Stimulated activated CD8-positive, alpha-beta memory T cell treated with anti-CD3 and anti-CD28 coated beads, Interleukin-4, amount 100 ng/mL, for 1 hour (primary cell): ENCODE measurements at regions not wholly inside any gene's neighbourhood (a gene's known extent, or its start where the extent isn't known, plus 50 kb on each side); places are given as distances from the start of the nearest gene placed in this dataset.
A peak's percentile ranks its signal among the peaks of the same experiment; 100 is the strongest.

ENCODE experiments used
- DNase-seq, 2 donors: peaks; one replicate each; pipeline ENCODE4 v3.0.0-alpha.2; 2020; ENCODE audit warnings: low read depth in 2 of 2, low spot score in 1 of 2

- DNase-seq, result no peak
Observed at GRCh38 chr7:25854059-25854458, 297.9 kb upstream of the NFE2L3 start.

DNA sequence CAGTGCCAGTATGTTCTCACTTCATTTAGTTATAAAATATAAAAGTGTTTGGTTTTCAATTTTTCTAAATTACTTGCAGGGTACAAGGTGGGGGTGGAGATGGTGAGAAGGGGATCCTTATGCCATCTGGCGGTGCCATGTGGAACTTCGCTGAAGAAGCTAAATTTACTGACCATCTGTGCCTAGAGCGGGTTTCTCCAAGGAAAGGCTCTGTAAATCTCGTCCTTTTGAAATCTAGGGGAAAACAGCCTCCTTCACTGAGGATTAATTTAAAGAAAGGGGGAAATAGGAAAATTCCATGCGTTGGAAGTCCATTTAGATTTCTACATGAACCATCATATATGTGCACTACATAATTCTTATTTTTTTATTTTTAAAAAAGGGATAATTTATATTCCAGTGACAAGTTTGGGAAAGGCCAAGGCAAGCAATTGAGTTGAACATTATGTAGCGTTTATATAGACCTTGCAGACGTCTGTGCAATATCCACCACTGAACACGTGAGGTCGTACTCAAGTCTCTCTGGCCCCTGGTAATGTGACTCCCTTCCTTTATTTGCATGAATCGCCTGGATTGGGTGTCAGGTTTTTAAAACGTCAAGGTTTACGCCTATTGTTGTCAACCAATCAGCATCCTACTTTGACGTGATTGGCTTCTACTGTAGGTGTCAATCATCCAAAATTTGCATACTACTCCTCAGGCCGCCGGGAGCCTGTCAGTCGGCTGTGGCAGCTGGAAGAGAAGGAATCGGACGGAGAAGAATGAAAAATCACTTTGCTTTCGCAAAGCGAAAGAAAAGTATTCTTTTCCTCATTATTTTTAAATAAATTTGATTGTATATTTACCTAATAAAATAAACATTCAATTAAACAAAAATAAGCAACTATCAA lies 297.1 kb upstream of the NFE2L3 start:
- DNase-seq, result no peak

DNA sequence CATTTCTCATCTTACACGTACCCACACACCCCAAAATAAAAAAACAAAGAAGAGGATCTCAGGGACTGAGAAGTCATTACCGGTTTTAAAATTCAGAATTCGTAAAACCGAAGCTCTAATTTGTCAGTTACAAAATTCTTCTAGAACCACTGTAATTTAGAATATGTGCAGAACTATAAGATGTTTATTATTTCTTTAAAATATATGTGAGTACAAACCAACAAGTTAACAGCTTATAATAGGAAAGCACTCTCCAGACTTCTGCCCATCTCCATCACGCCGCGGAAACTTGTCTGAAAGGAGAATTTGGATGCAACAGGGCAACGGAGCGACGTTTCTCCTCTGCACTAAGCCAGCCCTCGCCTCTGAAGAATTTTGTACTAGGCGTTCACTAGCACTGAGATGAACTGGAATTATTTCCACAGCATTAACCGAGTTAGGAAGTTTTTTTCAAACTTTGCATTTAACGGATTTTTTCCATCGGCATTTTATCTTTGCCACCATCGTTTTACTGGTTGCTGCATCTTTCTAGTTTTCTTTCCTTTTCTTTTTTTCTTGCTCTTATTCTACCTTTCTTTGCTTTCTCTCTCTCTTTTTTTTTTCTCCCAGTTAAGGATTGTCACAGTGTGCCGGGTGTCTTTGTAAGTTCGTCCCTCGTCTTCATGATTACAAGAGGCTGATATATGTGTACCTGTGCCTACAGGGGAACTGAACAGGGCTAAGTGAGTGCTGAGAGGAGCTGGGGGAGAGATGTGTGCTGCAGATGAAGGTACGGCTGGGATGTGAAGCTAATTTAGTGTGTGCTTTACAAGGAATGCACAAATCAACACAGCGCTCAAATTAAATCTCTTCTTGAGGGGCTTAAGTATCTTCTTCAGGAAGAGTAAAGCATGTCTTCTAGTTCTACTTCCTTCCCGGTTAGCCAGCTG lies 295.9 kb upstream of the NFE2L3 start:
- no peak for DNase-seq

GRCh38 chr7:25857376-25858067 lies 294.5 kb upstream of the NFE2L3 start:
- no peak for DNase-seq

- DNase-seq, result no peak
Observed at GRCh38 chr7:25858200-25858524, 293.8 kb upstream of the NFE2L3 start.

- DNase-seq, result no peak
Observed at GRCh38 chr7:25858525-25859411, 293.2 kb upstream of the NFE2L3 start.

GRCh38 chr7:25859412-25860274 lies 292.4 kb upstream of the NFE2L3 start:
- DNase-seq, result no peak

DNA sequence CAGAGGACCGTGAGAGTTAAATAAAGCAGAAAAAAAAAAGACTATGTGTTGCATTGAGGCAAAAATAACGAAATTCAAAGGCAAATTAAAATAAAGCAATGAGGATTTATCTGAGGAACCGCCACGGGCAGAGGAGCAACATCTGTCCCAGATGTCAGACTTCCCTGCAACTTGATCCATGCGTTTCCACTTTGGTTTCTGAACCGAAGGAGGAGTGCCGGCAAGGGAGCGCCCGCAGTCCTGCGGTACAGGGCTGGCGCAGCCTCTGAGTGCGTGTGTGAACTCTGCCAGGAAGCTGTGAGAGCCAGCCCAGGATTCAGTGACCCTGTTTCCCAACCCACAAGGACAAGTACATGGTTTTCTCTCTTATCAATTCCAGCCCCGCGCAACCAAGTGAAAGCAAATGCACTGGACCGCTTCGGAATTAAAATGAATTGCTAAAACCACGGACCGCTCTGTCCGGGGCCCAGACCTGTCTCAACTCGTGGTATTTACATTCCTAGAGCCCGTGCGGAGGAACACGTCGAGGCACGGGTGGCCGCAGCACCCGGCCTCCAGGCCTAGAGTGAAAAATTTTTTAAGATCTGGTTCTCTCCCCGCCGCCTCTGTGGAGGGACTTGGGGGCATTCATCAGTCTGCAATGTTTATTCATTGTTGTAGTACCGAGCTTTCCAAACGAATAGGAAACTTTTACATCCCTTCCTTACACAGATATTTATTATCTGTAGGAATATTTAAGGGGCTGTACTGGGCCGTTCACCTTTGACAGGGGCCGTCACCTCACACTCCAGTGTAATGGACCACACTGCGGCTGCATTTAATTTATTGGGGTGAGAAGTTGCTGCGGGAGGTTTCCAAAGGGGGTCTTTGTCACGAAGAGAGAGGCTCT lies 291.5 kb upstream of the NFE2L3 start:
- DNase-seq, result no peak

DNA sequence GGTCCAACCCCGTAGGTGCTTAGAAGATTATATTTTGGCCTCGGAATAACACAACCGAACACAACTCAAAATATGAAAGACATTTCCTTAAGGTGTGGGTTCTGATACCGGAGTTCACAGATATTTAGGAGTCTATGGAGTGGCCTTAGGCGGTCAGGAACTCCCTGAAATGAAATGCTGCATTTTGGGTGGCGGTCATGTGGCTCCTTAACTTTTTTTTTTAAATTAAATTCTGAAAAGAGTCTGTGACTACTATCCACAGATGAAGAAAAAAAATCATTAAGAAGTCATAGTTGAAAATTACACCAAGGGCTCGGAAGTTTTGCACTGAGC lies 290.9 kb upstream of the NFE2L3 start:
- no peak for DNase-seq

DNA sequence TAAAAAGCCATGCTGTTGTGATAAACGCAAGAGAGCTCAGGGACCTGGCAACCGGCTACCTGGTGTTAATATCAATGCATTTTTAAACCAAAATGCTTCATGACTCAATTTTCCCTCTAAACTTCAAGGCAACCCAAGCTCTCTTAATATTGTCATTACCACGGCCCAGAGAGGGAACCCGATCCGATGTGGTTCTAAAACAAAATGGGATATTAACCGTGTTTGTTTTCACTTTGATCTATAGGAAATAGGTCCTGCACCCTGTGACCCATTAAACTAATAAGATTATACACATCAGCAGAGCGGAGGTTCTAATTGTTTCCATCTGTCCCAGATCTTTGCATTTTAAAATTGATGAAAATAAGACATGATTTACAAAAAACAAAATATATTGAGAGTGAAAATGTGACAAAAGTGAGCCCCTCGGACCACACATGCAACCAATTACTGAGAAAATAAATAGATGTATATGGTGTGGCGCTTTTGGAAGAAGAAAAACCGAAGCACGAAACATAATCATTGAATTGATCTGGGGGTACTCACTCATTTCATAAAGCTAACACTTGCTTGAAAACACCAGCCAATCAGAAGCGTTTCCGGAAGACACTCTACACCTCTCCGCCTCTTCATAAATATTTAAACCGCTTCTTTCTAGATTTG lies 290.3 kb upstream of the NFE2L3 start:
- DNase-seq, result no peak

DNA sequence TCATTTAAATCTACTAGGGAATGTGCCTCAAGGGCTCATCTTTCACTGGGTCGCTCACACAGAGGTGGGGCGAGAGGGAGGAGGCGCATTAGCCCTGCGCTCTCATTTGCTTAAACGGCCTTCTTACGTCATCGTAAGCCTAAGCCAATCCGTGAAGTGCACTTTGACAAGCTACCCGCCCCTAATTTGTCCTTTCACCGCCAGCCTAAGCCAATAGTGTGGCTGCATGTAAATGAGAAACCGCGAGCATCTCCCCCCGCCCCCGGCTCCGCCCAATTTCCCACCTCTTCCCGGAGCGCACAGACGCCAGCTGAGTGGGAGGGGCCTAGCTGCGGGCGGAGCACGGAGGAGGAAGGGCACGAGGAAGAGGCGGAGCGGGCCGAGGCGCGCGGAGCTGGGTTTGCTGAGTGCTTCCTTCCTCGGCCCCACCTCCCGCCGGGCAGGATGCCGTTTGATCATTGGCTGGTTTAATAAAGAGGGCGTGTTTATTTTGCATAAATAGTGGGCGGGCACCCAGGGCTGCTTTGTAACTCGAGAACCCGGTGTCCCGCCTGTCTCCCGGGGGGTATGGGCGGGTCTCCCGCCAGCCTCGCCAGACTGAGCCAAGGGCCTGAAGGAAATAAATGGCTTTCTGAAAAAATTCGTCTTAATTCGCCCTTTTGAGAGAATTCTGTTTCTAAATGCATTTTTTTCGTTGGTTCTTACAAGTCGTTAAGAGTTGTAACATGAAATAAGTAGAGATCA lies 289.6 kb upstream of the NFE2L3 start:
- DNase-seq, result peak in 1 of 2 donors; percentile 21

DNA sequence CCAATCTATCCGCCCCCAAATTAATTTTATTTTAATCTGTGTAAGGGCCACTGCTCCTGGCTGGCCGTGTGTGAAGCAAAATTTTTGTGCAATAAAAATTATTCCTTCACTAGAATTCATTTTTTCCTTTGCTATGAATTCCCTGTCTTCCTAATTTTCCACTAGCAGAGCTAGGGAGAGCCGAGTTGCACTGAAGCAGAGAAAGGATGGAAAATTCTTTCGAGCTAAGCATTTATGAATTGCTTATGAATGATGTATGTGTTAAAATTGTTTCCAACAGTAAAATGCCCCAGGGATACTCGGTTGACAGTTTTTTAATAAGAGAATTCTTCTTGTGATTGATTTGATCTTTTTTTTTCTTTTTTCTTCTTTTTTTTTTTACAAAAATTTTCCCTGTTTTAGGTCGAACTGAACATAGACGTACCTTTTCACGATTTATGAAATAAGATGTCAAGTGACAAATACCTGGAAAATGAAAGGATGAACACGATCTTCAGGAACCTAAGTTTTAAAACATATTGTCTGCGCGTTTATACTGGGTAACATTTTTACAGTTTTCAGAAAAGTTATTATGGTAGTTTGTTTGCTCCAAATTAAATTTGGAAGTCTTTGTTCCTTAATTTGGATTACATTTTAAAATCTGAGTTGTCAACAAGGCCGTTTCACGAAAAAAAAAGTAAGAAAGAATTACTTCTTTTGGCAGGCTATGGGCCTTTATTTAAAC lies 288.8 kb upstream of the NFE2L3 start:
- no peak for DNase-seq

- no peak for DNase-seq
Observed at GRCh38 chr7:25863729-25864110, 288.3 kb upstream of the NFE2L3 start.

DNA sequence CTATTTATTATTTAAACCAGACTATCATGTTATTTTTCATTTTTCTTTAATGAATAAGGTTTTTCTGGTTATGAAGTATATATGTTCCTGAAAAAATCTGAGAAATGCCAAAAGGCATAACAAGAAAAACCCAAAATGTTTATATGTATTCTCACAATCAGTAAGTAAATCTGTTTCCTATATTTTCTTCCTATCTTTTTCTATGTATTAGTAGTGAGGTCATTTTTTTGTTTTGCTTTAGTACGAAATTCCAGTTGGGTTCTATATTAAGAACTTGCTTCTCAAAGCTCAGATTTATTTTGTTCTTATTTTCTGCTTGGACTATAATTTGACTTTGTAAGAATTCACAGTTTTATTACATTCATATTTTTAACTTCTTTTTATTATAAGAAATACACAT lies 287.5 kb upstream of the NFE2L3 start:
- DNase-seq, result no peak

GRCh38 chr7:25864943-25865751 lies 286.9 kb upstream of the NFE2L3 start:
- no peak for DNase-seq

- no peak for DNase-seq
Observed at GRCh38 chr7:25868509-25868908, 283.5 kb upstream of the NFE2L3 start.
